ENCODE measurements at regions not wholly inside any gene's neighbourhood (a gene's known extent, or its start where the extent isn't known, plus 50 kb on each side); places are given as distances from the start of the nearest gene placed in this dataset.

DNA sequence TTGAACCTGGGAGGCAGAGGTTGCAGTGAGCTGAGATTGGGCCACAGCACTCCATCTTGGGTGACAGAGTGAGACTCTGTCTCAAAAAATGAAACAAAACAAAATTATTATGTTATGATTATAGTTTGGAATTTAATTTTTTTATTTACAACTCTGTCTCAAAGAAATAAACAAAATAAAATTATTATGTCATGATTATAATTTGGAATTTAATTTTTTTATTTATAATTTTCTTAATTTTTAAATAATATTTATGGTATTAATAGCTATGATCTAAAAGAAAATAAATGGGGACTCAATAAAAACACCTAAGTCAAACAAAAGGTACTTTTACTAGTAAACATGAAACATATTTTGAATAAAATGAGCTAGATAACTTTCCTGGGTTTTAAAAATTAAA, 994.8 kb upstream of the GHITM start:
- no peaks in the 10 kb centered on the region for H3K36me3 ChIP-seq
- no peaks in the 10 kb centered on the region for H3K27me3 ChIP-seq
- H3K27ac ChIP-seq, result no peak overlapping the region
- no peak for TF ChIP-seq CTCF (IDR thresholded peaks at IDR 0.05)
- DNase-seq, result no peak
- no peaks in the 10 kb centered on the region for H3K4me1 ChIP-seq
- no peak overlapping the region for H3K4me3 ChIP-seq
- no peaks in the 10 kb centered on the region for H3K9me3 ChIP-seq
- ATAC-seq, result no peak
- intact Hi-C loops (cut with DNase I), result no loop called here

GRCh38 chr10:83153714-83154113, 985.6 kb upstream of the GHITM start:
- ATAC-seq (no peak), DNase-seq (peak in 1 of 4 donors; percentile 60)
- no peaks in the 10 kb centered on the region for H3K36me3 ChIP-seq
- no peak overlapping the region for H3K4me3 ChIP-seq
- H3K4me1 ChIP-seq, result no peaks in the 10 kb centered on the region
- TF ChIP-seq CTCF (IDR thresholded peaks at IDR 0.05), result no peak
- no peak overlapping the region for H3K27ac ChIP-seq
- H3K27me3 ChIP-seq, result no peaks in the 10 kb centered on the region
- intact Hi-C loops (cut with DNase I), result no loop called here
- no peaks in the 10 kb centered on the region for H3K9me3 ChIP-seq

DNA sequence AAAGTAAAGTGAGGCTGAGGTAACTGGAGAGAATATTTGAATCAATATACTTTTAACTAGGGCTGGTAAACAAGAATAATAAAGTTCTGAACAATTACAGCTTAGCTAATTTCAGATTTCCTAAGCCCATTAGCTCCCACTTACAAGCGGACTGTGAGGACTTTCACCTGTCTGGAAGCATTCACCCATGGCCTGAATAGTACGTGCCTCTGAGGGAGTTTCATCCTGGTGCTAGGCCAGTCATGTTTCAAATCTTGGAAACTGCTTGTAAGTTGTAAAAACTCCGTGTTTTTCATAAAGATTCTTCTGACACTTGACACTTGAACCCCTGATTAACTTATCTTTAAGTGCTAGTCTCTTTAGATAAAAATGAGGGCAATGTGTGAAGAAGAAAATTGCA, 975.2 kb upstream of the GHITM start:
- ATAC-seq (no peak), DNase-seq (no peak)
- no peak overlapping the region for H3K27ac ChIP-seq
- intact Hi-C loops (cut with DNase I), result no loop called here
- no peaks in the 10 kb centered on the region for H3K27me3 ChIP-seq
- no peak overlapping the region for H3K4me3 ChIP-seq
- no peak for TF ChIP-seq CTCF (IDR thresholded peaks at IDR 0.05)
- no peaks in the 10 kb centered on the region for H3K4me1 ChIP-seq
- no peaks in the 10 kb centered on the region for H3K36me3 ChIP-seq
- H3K9me3 ChIP-seq, result no peaks in the 10 kb centered on the region

DNA sequence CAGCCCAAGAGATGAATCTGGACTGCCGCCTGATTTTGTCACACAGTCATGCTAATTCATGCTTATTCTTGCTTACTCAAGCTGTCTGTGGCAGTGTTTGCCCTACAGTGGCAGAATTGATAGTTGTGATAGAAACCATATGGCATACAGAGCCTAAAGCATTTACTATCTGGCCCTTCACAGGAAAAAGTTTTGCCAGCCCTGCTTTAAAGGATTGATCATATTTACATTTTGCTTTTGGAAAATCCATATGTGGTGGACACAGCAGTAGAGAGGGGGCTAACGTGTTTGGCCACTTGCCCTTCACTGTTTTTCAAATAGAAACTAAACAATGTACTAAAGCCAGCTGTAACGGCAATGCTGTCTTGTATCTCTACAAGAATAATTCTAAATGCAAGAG, 974.0 kb upstream of the GHITM start:
- Histone ChIP-seq H3K36me3 (no peaks in the 10 kb centered on the region), H3K4me3 (no peak overlapping the region), H3K27ac (no peak overlapping the region), H3K4me1 (no peaks in the 10 kb centered on the region), H3K27me3 (no peaks in the 10 kb centered on the region), H3K9me3 (no peaks in the 10 kb centered on the region)
- no peak for TF ChIP-seq CTCF (IDR thresholded peaks at IDR 0.05)
- DNase-seq, result peak in 2 of 4 donors; percentile 73 to 77
- no peak for ATAC-seq
- intact Hi-C loops (cut with DNase I), result no loop called here

DNA sequence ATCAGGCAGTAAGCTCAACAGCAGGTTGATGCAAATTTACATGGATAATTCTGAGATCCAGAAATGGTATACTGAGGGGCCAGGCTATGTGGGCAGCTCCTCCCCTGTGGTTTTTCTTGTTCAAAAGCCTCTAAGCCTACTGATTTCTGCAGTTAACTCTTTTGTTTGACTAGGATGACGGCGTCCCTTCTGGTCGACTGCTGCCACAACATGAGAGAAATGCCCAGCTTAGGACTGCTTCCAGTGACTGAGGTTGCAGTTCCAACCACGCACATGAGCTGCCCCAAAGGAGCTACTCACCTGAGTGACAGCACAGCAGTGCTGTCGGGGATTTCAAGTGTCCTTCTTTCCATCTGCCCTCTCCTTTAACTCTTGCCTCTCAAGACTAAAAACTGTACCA, 973.0 kb upstream of the GHITM start:
- H3K4me1 ChIP-seq, result no peaks in the 10 kb centered on the region
- H3K27me3 ChIP-seq, result no peaks in the 10 kb centered on the region
- intact Hi-C loops (cut with DNase I), result no loop called here
- no peak overlapping the region for H3K4me3 ChIP-seq
- no peak for ATAC-seq
- no peaks in the 10 kb centered on the region for H3K36me3 ChIP-seq
- no peaks in the 10 kb centered on the region for H3K9me3 ChIP-seq
- DNase-seq, result no peak
- TF ChIP-seq CTCF (IDR thresholded peaks at IDR 0.05), result no peak
- H3K27ac ChIP-seq, result no peak overlapping the region
